Endothelial cell of umbilical vein (primary cell): ENCODE measurements at regions not wholly inside any gene's neighbourhood (a gene's known extent, or its start where the extent isn't known, plus 50 kb on each side); places are given as distances from the start of the nearest gene placed in this dataset.

Source experiments
- BruUV-seq: library from RNA; stranded (reverse); fragments of 400-500 nt; replicated peaks from 2 replicates; lab custom pipeline; 2021; lab: Mats Ljungman, UMichigan
- CTCF ChIA-PET: fragments of 300-600, 350-600 bp; sonication (Branson Sonifier 250); formaldehyde crosslinking; loops from one replicate; lab custom pipeline; 2021; ENCODE audit warnings: antibody characterized with exemption, inconsistent platforms; lab: Charles Lee
- POLR2A ChIA-PET: fragments of 300-600, 350-600 bp; sonication (Branson Sonifier 250); formaldehyde crosslinking; loops from one replicate; lab custom pipeline; 2021; ENCODE audit warnings: antibody characterized with exemption, inconsistent platforms; lab: Charles Lee
- DNase-seq: peaks from one replicate; pipeline ENCODE4 v3.0.0-alpha.2; 2011; ENCODE audit warnings: low read depth, low spot score
- FAIRE-seq: peaks from 2 replicates; lab custom pipeline; 2011; peaks lifted over from hg19 to GRCh38; lab: Jason Lieb, UNC
- H2AFZ ChIP-seq: 2 replicates; pipeline ENCODE4 v1.6.0; 2012; ENCODE audit warnings: low read depth, low read length, control low read depth, inconsistent platforms
- H3K27ac ChIP-seq: 2 replicates; pipeline ENCODE4 v1.5.1; 2011; ENCODE audit warnings: low read depth, mild to moderate bottlenecking, control low read depth, low read length, moderate library complexity; ENCODE audit not compliant: insufficient read depth
- H3K27me3 ChIP-seq, 2 experiments: 2 replicates each; pipeline versions ENCODE4 v1.6.0 to v1.6.1; 2011; ENCODE audit warnings: low read length in 2 of 2, mixed read lengths in 1 of 2; ENCODE audit not compliant: control insufficient read depth in 2 of 2, insufficient read depth in 2 of 2
- H3K36me3 ChIP-seq, 2 experiments: 2 replicates in 1 of 2; 3 replicates in 1 of 2; pipeline ENCODE4 v1.5.1; 2011; ENCODE audit warnings: low read length in 2 of 2, mild to moderate bottlenecking in 1 of 2, moderate library complexity in 1 of 2; ENCODE audit not compliant: control insufficient read depth in 2 of 2, insufficient read depth in 2 of 2; ENCODE audit errors: extremely low read depth in 1 of 2
- H3K4me1 ChIP-seq: 3 replicates; pipeline ENCODE4 v1.5.1; 2011; ENCODE audit warnings: mild to moderate bottlenecking, low read length; ENCODE audit not compliant: control insufficient read depth, insufficient read depth; ENCODE audit errors: extremely low read depth
- H3K4me2 ChIP-seq: 2 replicates; pipeline ENCODE4 v1.6.1; 2011; ENCODE audit warnings: low read length, control low read depth, mixed read lengths; ENCODE audit not compliant: insufficient read depth
- H3K4me3 ChIP-seq, 3 experiments: fragments of 200-600 bp in 1 of 3; sonication (generic), shearing (Covaris generic) in 1 of 3; replicated peaks in 1 of 3; 2 replicates each; pipeline ENCODE4 v1.5.1; 2011 to 2016; ENCODE audit warnings: control low read depth in 3 of 3, low read length in 3 of 3, mild to moderate bottlenecking in 2 of 3, inconsistent platforms in 1 of 3, low read depth in 1 of 3, moderate library complexity in 1 of 3; ENCODE audit not compliant: insufficient read depth in 1 of 3
- H3K79me2 ChIP-seq: 2 replicates; pipeline ENCODE4 v1.6.0; 2012; ENCODE audit warnings: low read length, inconsistent platforms; ENCODE audit not compliant: control insufficient read depth, insufficient read depth
- H3K9ac ChIP-seq: replicated peaks from 2 replicates; pipeline ENCODE3; 2011; ENCODE audit warnings: low read length, control low read depth; ENCODE audit not compliant: insufficient read depth; ENCODE audit errors: extremely low read depth
- H3K9me1 ChIP-seq: replicated peaks from 3 replicates; pipeline ENCODE4 v1.6.0; 2011; ENCODE audit warnings: mild to moderate bottlenecking, low read length; ENCODE audit not compliant: control insufficient read depth, insufficient read depth; ENCODE audit errors: extremely low read depth
- H3K9me3 ChIP-seq: replicated peaks from 2 replicates; pipeline ENCODE4 v1.5.1; 2012; ENCODE audit warnings: low read length, inconsistent platforms; ENCODE audit not compliant: control insufficient read depth, insufficient read depth
- H4K20me1 ChIP-seq: replicated peaks from 2 replicates; pipeline ENCODE3; 2011; ENCODE audit warnings: mild to moderate bottlenecking, low read length; ENCODE audit not compliant: control insufficient read depth, insufficient read depth; ENCODE audit errors: extremely low read depth
- FOS ChIP-seq: IDR thresholded peaks from 2 replicates; pipeline ENCODE4 v1.6.1; 2011; ENCODE audit warnings: mild to moderate bottlenecking, low read length, moderate library complexity, borderline replicate concordance; ENCODE audit not compliant: insufficient read depth
- GATA2 ChIP-seq: IDR thresholded peaks from 2 replicates; pipeline ENCODE4 v1.7.0; 2011; ENCODE audit warnings: low read depth, mild to moderate bottlenecking, moderate library complexity, mixed read lengths, low read length; ENCODE audit not compliant: insufficient read length, insufficient read depth
- JUN ChIP-seq: IDR thresholded peaks from 2 replicates; pipeline ENCODE4 v1.6.1; 2011; ENCODE audit warnings: borderline replicate concordance, low read depth; ENCODE audit not compliant: insufficient read length, insufficient read depth
- MAX ChIP-seq: IDR thresholded peaks from 2 replicates; pipeline ENCODE4 v1.6.1; 2011; ENCODE audit not compliant: insufficient read depth, insufficient read length
- MYC ChIP-seq: IDR thresholded peaks from one replicate; pipeline ENCODE4 v1.6.1; 2011; ENCODE audit warnings: mild to moderate bottlenecking, low read depth, low read length
- POLR2A ChIP-seq: IDR thresholded peaks from 2 replicates; pipeline ENCODE4 v1.6.1; 2012; ENCODE audit warnings: low read depth, mild to moderate bottlenecking, control low read depth, low read length
- POLR2AphosphoS5 ChIP-seq: IDR thresholded peaks from 2 replicates; pipeline ENCODE4 v1.6.1; 2012; ENCODE audit warnings: low read depth, mild to moderate bottlenecking, control low read depth, low read length, moderate library complexity; ENCODE audit not compliant: insufficient read depth
- dilution Hi-C: fragments of 300-500 bp; cut with MboI; formaldehyde crosslinking; loops from one replicate; pipeline ENCODE4 v1.15.0; 2019; ENCODE audit warnings: low sequenced_read_pairs; ENCODE audit not compliant: extremely low pct_ligation_motif_present
- intact Hi-C: fragments of 100-400 bp; cut with micrococcal nuclease; formaldehyde crosslinking; loops from one replicate; pipeline ENCODE4 v1.10.0; 2022
- TF ChIP-seq, protein P1 (sequence below), 2 donors: IDR thresholded peaks; 1 replicate in 1 of 2; 2 replicates in 1 of 2; pipeline ENCODE4 v1.5.1; 2011; ENCODE audit warnings: low read length in 2 of 2, mild to moderate bottlenecking in 2 of 2, moderate library complexity in 2 of 2, control low read depth in 1 of 2, inconsistent platforms in 1 of 2, low read depth in 1 of 2; ENCODE audit not compliant: insufficient read depth in 1 of 2; ENCODE audit errors: extremely low read depth in 1 of 2

DNA sequence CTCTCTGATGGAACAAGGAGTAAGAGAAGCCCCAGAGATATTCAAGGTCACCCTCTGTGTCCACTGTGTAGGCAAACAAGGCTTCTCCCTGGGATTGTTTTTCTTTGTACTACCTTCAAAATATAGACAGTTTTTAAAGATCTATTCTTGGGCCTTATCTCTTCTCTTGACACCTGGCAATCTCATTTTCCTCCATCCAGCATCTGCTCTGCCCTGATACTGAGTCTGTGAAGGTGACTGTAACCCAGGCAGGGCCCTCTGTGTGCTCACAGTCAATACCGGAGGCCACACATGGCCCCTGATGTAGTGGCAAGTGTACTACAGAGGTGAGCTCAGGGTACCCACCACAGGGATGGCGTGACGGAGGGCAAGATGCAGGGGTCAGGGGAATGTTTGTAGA lies 221.1 kb downstream of the SNX10 start:
- dilution Hi-C loops, result no loop called here
- CTCF ChIA-PET, result interaction anchor here (0.5 to 2.2 kb wide), 3 partner anchors 136 to 155 kb away, joined by 3 to 5 read pairs (median 4); no protein-coding TSS in a partner anchor

More for the DNA sequence above, 221.1 kb downstream of the SNX10 start:
- FAIRE-seq (no peak), DNase-seq (no peak)
- no peak overlapping the region for H3K4me3 ChIP-seq
- no peak overlapping the region for H3K4me2 ChIP-seq
- intact Hi-C loops, result no loop called here
- no peak overlapping the region for H3K9ac ChIP-seq
- no peaks in the 10 kb centered on the region for H3K36me3 ChIP-seq
- TF ChIP-seq JUN (no peak), POLR2A (no peak), MYC (no peak), MAX (no peak), GATA2 (no peak), FOS (no peak), POLR2AphosphoS5 (no peak)
- TF ChIP-seq, protein P1, sequence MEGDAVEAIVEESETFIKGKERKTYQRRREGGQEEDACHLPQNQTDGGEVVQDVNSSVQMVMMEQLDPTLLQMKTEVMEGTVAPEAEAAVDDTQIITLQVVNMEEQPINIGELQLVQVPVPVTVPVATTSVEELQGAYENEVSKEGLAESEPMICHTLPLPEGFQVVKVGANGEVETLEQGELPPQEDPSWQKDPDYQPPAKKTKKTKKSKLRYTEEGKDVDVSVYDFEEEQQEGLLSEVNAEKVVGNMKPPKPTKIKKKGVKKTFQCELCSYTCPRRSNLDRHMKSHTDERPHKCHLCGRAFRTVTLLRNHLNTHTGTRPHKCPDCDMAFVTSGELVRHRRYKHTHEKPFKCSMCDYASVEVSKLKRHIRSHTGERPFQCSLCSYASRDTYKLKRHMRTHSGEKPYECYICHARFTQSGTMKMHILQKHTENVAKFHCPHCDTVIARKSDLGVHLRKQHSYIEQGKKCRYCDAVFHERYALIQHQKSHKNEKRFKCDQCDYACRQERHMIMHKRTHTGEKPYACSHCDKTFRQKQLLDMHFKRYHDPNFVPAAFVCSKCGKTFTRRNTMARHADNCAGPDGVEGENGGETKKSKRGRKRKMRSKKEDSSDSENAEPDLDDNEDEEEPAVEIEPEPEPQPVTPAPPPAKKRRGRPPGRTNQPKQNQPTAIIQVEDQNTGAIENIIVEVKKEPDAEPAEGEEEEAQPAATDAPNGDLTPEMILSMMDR (IDR thresholded peaks at IDR 0.05; ENCODE audit: extremely low read depth in 1 of 2, insufficient read depth in 1 of 2, low read depth in 1 of 2, low read length in 2 of 2), result no peak
- no peaks in the 10 kb centered on the region for H3K9me3 ChIP-seq
- no peak overlapping the region for H2AFZ ChIP-seq
- H4K20me1 ChIP-seq, result no peaks in the 10 kb centered on the region
- H3K27me3 ChIP-seq, result peaks cover 11% of the 10 kb centered on the region in 2 experiments
- no peak overlapping the region for H3K27ac ChIP-seq
- POLR2A ChIA-PET, result no interaction called here
- no peaks in the 10 kb centered on the region for H3K4me1 ChIP-seq
- H3K79me2 ChIP-seq, result no peaks in the 10 kb centered on the region
- no peaks in the 10 kb centered on the region for H3K9me1 ChIP-seq
- BruUV-seq, result no TSS peak
